Testis (tissue), 2 donors: ENCODE measurements at regions not wholly inside any gene's neighbourhood (a gene's known extent, or its start where the extent isn't known, plus 50 kb on each side); places are given as distances from the start of the nearest gene placed in this dataset.

Experiments used
- CTCF ChIP-seq, 3 experiments: fragments of 450-650 bp in 2 of 3; fragments of 200-600 bp in 1 of 3; sonication (generic) in 1 of 3; IDR thresholded peaks; one replicate each; pipeline ENCODE4 v1.5.1; 2016 to 2019; ENCODE audit warnings: antibody characterized with exemption in 3 of 3, mild to moderate bottlenecking in 2 of 3, moderate library complexity in 1 of 3
- POLR2A ChIP-seq: fragments of 450-650 bp; IDR thresholded peaks from one replicate; pipeline ENCODE4 v1.6.1; 2017; ENCODE audit warnings: antibody characterized with exemption, mild to moderate bottlenecking, moderate library complexity

DNA sequence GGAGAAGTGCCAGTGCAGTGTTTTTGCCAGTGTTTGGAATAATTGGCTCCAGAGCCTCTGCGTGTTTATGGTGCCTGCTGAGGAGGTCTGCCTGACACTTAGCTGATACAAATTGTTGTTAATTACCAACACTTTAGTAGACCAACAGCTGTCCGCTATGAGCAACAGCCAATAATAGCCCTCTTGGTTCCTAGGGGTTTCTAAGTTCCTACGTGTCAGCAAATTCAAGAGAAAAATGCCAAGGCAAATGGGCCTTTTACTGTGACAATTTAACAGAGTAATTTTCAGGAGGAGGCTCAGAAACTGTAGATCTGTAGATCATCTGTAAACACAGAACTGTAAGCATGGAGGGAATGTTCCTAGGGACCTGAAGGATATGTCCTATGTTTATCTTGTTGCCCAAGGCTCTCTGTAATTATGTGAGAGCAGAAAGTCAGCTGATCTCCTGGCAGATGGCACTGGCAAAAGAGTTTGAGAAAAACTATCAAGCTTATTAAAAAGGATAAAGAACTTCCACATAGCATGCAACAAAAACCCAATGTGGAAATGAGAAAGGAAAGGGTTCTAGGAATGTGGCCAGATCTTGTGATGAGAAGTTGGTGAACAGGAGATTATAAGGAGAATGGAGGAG is 157.7 kb downstream of the GJA1 start:
- TF ChIP-seq POLR2A (no peak), CTCF (IDR thresholded peaks at IDR 0.05) (no peak)
